Hematopoietic multipotent progenitor cell (in vitro differentiated cells): ENCODE measurements at regions not wholly inside any gene's neighbourhood (a gene's known extent, or its start where the extent isn't known, plus 50 kb on each side); places are given as distances from the start of the nearest gene placed in this dataset.

ENCODE experiments used
- DNase-seq, 3 donors: peaks; one replicate each; pipeline ENCODE4 v3.0.0-alpha.2; 2011 to 2015; ENCODE audit warnings: low read depth in 2 of 3, low spot score in 2 of 3

- DNase-seq: no peak
Observed at GRCh38 chr6:121499666-121500065, 64.2 kb downstream of the GJA1 start.

- no peak for DNase-seq
Observed at GRCh38 chr6:121503589-121503991, 68.1 kb downstream of the GJA1 start.

GRCh38 chr6:121504227-121504626 is 68.8 kb downstream of the GJA1 start:
- peak in 1 of 3 donors; percentile 1 for DNase-seq

GRCh38 chr6:121505284-121505683 is 69.8 kb downstream of the GJA1 start:
- no peak for DNase-seq

GRCh38 chr6:121506761-121507754 is 71.6 kb downstream of the GJA1 start:
- DNase-seq: no peak

- no peak for DNase-seq
Observed at GRCh38 chr6:121510568-121511177, 75.2 kb downstream of the GJA1 start.

- no peak for DNase-seq
Observed at GRCh38 chr6:121515630-121516265, 80.3 kb downstream of the GJA1 start.

GRCh38 chr6:121516331-121516730 is 80.9 kb downstream of the GJA1 start:
- DNase-seq: no peak

GRCh38 chr6:121520337-121521163 is 85.1 kb downstream of the GJA1 start:
- DNase-seq: no peak

- no peak for DNase-seq
Observed at GRCh38 chr6:121521164-121521555, 85.7 kb downstream of the GJA1 start.

GRCh38 chr6:121522265-121522664 is 86.8 kb downstream of the GJA1 start:
- no peak for DNase-seq

GRCh38 chr6:121522771-121523386 is 87.4 kb downstream of the GJA1 start:
- no peak for DNase-seq

- no peak for DNase-seq
Observed at GRCh38 chr6:121523628-121524027, 88.2 kb downstream of the GJA1 start.

GRCh38 chr6:121526282-121526681 is 90.8 kb downstream of the GJA1 start:
- DNase-seq: no peak

- no peak for DNase-seq
Observed at GRCh38 chr6:121531658-121532169, 96.3 kb downstream of the GJA1 start.

GRCh38 chr6:121533321-121533841 is 97.9 kb downstream of the GJA1 start:
- DNase-seq: no peak

- no peak for DNase-seq
Observed at GRCh38 chr6:121535777-121536176, 100.3 kb downstream of the GJA1 start.

GRCh38 chr6:121536345-121536744 is 100.9 kb downstream of the GJA1 start:
- no peak for DNase-seq

- no peak for DNase-seq
Observed at GRCh38 chr6:121539439-121539838, 104.0 kb downstream of the GJA1 start.

- DNase-seq: no peak
Observed at GRCh38 chr6:121540210-121540609, 104.8 kb downstream of the GJA1 start.
